Thyroid gland (tissue), 4 donors: ENCODE measurements at regions not wholly inside any gene's neighbourhood (a gene's known extent, or its start where the extent isn't known, plus 50 kb on each side); places are given as distances from the start of the nearest gene placed in this dataset.

Source experiments
- DNase-seq, 2 donors: peaks; one replicate each; pipeline ENCODE4 v3.0.0-alpha.2; 2019
- H3K27ac ChIP-seq, 3 donors: fragments of 200-600 bp; sonication (generic); 1 replicate in 2 of 3; 2 replicates in 1 of 3; pipeline ENCODE4 v1.5.1; 2016 to 2019; ENCODE audit warnings: mild to moderate bottlenecking in 1 of 3, moderate library complexity in 1 of 3
- H3K27me3 ChIP-seq: fragments of 200-600 bp; sonication (generic); one replicate; pipeline ENCODE4 v1.5.1; 2019
- H3K36me3 ChIP-seq, 2 donors: fragments of 200-600 bp; sonication (generic); one replicate each; pipeline ENCODE4 v1.5.1; 2016 to 2019
- H3K4me1 ChIP-seq, 2 donors: fragments of 200-600 bp; sonication (generic); one replicate each; pipeline ENCODE4 v1.5.1; 2017 to 2019
- H3K4me3 ChIP-seq, 3 donors: fragments of 200-600 bp; sonication (generic); replicated peaks in 1 of 3; 1 replicate in 2 of 3; 2 replicates in 1 of 3; pipeline ENCODE4 v1.5.1; 2016; ENCODE audit warnings: mild to moderate bottlenecking in 1 of 3
- H3K9me3 ChIP-seq: fragments of 200-600 bp; sonication (generic); one replicate; pipeline ENCODE4 v1.5.1; 2017
- CTCF ChIP-seq, 6 experiments: fragments of 200-600 bp in 3 of 6; fragments of 450-650 bp in 3 of 6; sonication (generic) in 3 of 6; IDR thresholded peaks; one replicate each; pipeline ENCODE4 v1.5.1; 2016 to 2019; ENCODE audit warnings: antibody characterized with exemption in 6 of 6, mild to moderate bottlenecking in 2 of 6, inconsistent platforms in 1 of 6, moderate library complexity in 1 of 6
- POLR2A ChIP-seq, 2 donors: fragments of 450-650 bp; IDR thresholded peaks; one replicate each; pipeline ENCODE4 v1.6.1; 2017; ENCODE audit warnings: antibody characterized with exemption in 2 of 2, mild to moderate bottlenecking in 2 of 2, moderate library complexity in 1 of 2
- WGBS, 2 donors: methylation state at CpG; one replicate each; pipeline ENCODE4 v1.1.5; 2017; 5-methylcytosine and 5-hydroxymethylcytosine counted together
- intact Hi-C: fragments of 100-400 bp; cut with DNase I; formaldehyde crosslinking; loops from one replicate; pipeline ENCODE4 v1.15.1; 2023

GRCh38 chr1:170226767-170227166 lies 81.0 kb downstream of the NTMT2 start:
- Histone ChIP-seq H3K4me1 (no peaks in the 10 kb centered on the region), H3K9me3 (no peaks in the 10 kb centered on the region), H3K36me3 (no peaks in the 10 kb centered on the region), H3K27ac (no peak overlapping the region), H3K4me3 (no peak overlapping the region), H3K27me3 (no peaks in the 10 kb centered on the region)
- intact Hi-C loops, result no loop called here
- WGBS, 2 donors, result 71 to 87% methylated on average over 1 of the region's 1 CpG
- no peak for TF ChIP-seq POLR2A (IDR thresholded peaks at IDR 0.05)
- DNase-seq, result no peak

GRCh38 chr1:170230323-170230722 lies 84.6 kb downstream of the NTMT2 start:
- H3K27me3 ChIP-seq, result no peaks in the 10 kb centered on the region
- 69 to 71% methylated on average over 1 of the region's 1 CpG for WGBS, 2 donors
- H3K27ac ChIP-seq, result no peak overlapping the region
- no peaks in the 10 kb centered on the region for H3K4me1 ChIP-seq
- no peak for DNase-seq
- intact Hi-C loops, result no loop called here
- no peaks in the 10 kb centered on the region for H3K36me3 ChIP-seq
- no peak overlapping the region for H3K4me3 ChIP-seq
- no peak for TF ChIP-seq POLR2A (IDR thresholded peaks at IDR 0.05)
- no peak for TF ChIP-seq CTCF (IDR thresholded peaks at IDR 0.05)
- H3K9me3 ChIP-seq, result no peaks in the 10 kb centered on the region

- Histone ChIP-seq H3K27me3 (no peaks in the 10 kb centered on the region), H3K27ac (no peak overlapping the region), H3K4me3 (no peak overlapping the region), H3K4me1 (no peaks in the 10 kb centered on the region), H3K36me3 (no peaks in the 10 kb centered on the region), H3K9me3 (no peaks in the 10 kb centered on the region)
- intact Hi-C loops, result no loop called here
- TF ChIP-seq CTCF (IDR thresholded peaks at IDR 0.05) (no peak), POLR2A (IDR thresholded peaks at IDR 0.05) (no peak)
- 28 to 39% methylated on average over 1 of the region's 1 CpG for WGBS, 2 donors
- no peak for DNase-seq
These were observed 85.9 kb downstream of the NTMT2 start for GRCh38 chr1:170231662-170232061.

GRCh38 chr1:170238704-170239391 lies 93.1 kb downstream of the NTMT2 start:
- no peak overlapping the region for H3K4me3 ChIP-seq
- 63 to 67% methylated on average over 7 of the region's 7 CpGs for WGBS, 2 donors
- H3K4me1 ChIP-seq, result no peaks in the 10 kb centered on the region
- DNase-seq, result no peak
- TF ChIP-seq POLR2A (IDR thresholded peaks at IDR 0.05) (no peak), CTCF (IDR thresholded peaks at IDR 0.05) (no peak)
- H3K27me3 ChIP-seq, result no peaks in the 10 kb centered on the region
- H3K36me3 ChIP-seq, result no peaks in the 10 kb centered on the region
- intact Hi-C loops, result no loop called here
- no peak overlapping the region for H3K27ac ChIP-seq
- H3K9me3 ChIP-seq, result no peaks in the 10 kb centered on the region

GRCh38 chr1:170239445-170239844 lies 93.7 kb downstream of the NTMT2 start:
- Histone ChIP-seq H3K36me3 (no peaks in the 10 kb centered on the region), H3K27ac (no peak overlapping the region), H3K27me3 (no peaks in the 10 kb centered on the region), H3K4me1 (no peaks in the 10 kb centered on the region), H3K9me3 (no peaks in the 10 kb centered on the region), H3K4me3 (no peak overlapping the region)
- intact Hi-C loops, result no loop called here
- WGBS, 2 donors, result 74 to 87% methylated on average over 3 of the region's 3 CpGs
- DNase-seq, result no peak
- TF ChIP-seq POLR2A (IDR thresholded peaks at IDR 0.05), result no peak
- TF ChIP-seq CTCF (IDR thresholded peaks at IDR 0.05), result no peak
